C1 segment of cervical spinal cord (tissue), 14 donors: ENCODE measurements at regions not wholly inside any gene's neighbourhood (a gene's known extent, or its start where the extent isn't known, plus 50 kb on each side); places are given as distances from the start of the nearest gene placed in this dataset.
"Not testable (repeated sequence)": the region's sequence is repeated elsewhere in the genome, so short reads cannot be mapped to it uniquely, and the experiment has no call there.

ENCODE experiments used
- DNase-seq, 14 donors: peaks; one replicate each; lab custom pipeline; 2025; lab: John Stamatoyannopoulos, UW

GRCh38 chr6:80638213-80639055 lies 532.0 kb downstream of the BCKDHB start:
- peak in 2 of 14 donors; percentile 1 to 41 for DNase-seq

- DNase-seq = no peak
These were observed 530.8 kb downstream of the BCKDHB start for GRCh38 chr6:80637312-80637711.

GRCh38 chr6:80636689-80637088 lies 530.2 kb downstream of the BCKDHB start:
- no peak for DNase-seq

GRCh38 chr6:80633412-80633811 lies 526.9 kb downstream of the BCKDHB start:
- no peak for DNase-seq

GRCh38 chr6:80625405-80625804 lies 518.9 kb downstream of the BCKDHB start:
- no peak for DNase-seq

- no peak for DNase-seq
These were observed 516.8 kb downstream of the BCKDHB start for GRCh38 chr6:80623066-80623815.

GRCh38 chr6:80622641-80623040 lies 516.2 kb downstream of the BCKDHB start:
- peak in 1 of 14 donors; percentile 2 for DNase-seq

- DNase-seq = no peak
These were observed 512.5 kb downstream of the BCKDHB start for GRCh38 chr6:80618953-80619352.

GRCh38 chr6:80610846-80611245 lies 504.4 kb downstream of the BCKDHB start:
- DNase-seq = no peak

GRCh38 chr6:80608881-80609280 lies 502.4 kb downstream of the BCKDHB start:
- no peak for DNase-seq

GRCh38 chr6:80607811-80608391 lies 501.4 kb downstream of the BCKDHB start:
- DNase-seq = peak in 1 of 14 donors; percentile 81

GRCh38 chr6:80605165-80605989 lies 498.9 kb downstream of the BCKDHB start:
- no peak for DNase-seq

GRCh38 chr6:80603679-80604078 lies 497.2 kb downstream of the BCKDHB start:
- no peak for DNase-seq

GRCh38 chr6:80594461-80594860 lies 488.0 kb downstream of the BCKDHB start:
- DNase-seq = no peak

- DNase-seq = no peak
These were observed 486.0 kb downstream of the BCKDHB start for GRCh38 chr6:80592436-80592835.

GRCh38 chr6:80586242-80586641 lies 479.8 kb downstream of the BCKDHB start:
- no peak for DNase-seq

GRCh38 chr6:80579391-80580023 lies 473.0 kb downstream of the BCKDHB start:
- no peak for DNase-seq

- DNase-seq = not testable (repeated sequence)
These were observed 466.8 kb downstream of the BCKDHB start for GRCh38 chr6:80573320-80573719.

- DNase-seq = no peak
These were observed 459.9 kb downstream of the BCKDHB start for GRCh38 chr6:80566361-80566760.

- peak in 2 of 14 donors; percentile 13 to 92 for DNase-seq
These were observed 446.7 kb downstream of the BCKDHB start for GRCh38 chr6:80553071-80553740.
